SK-N-DZ (cell line): ENCODE measurements at regions not wholly inside any gene's neighbourhood (a gene's known extent, or its start where the extent isn't known, plus 50 kb on each side); places are given as distances from the start of the nearest gene placed in this dataset.

Source experiments
- DNase-seq: peaks from one replicate; pipeline ENCODE4 v3.0.0-alpha.2; 2015; ENCODE audit warnings: low spot score

- DNase-seq, result peak; percentile 16
Observed at GRCh38 chr13:67736646-67737420, 506.7 kb upstream of the PCDH9 start.

GRCh38 chr13:67735651-67736050, 505.5 kb upstream of the PCDH9 start:
- no peak for DNase-seq

GRCh38 chr13:67726979-67727378, 496.8 kb upstream of the PCDH9 start:
- no peak for DNase-seq

DNA sequence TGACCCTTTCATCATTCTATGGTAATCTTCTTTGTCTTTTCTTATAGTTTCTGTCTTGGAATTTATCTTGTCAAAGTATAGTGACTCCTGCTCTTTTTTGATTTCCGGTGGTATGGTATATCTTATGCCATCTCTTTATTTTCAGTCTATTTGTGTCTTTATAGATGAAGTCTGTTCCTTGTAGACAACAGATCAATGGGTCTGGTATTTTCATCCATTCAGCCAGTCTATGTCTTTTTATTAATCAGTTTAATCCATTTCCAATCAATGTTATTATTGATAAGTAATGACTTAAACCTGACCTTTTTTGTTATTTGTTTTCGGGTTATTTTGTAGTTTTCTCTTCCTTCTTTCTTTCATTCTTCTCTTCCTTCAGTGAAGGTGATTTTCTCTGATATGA, 495.9 kb upstream of the PCDH9 start:
- DNase-seq, result no peak

DNA sequence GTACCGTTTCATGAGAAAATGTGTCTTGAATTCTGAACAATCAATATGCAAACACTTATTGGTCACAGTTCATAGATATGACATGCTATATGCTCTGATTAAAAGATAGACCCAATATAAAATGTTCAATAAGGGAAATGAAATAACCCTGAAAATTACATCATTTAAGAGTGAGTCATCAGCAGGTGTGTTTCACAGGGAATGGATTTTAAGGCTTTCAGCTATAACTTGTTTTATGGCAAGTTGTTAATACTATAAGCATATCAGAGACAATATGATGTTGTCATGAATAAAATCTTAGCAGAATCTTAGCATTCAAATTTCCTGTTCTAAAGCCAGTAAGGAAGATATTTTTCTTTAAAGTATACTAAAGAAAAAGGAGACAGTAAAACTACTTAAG, 483.4 kb upstream of the PCDH9 start:
- DNase-seq, result no peak

DNA sequence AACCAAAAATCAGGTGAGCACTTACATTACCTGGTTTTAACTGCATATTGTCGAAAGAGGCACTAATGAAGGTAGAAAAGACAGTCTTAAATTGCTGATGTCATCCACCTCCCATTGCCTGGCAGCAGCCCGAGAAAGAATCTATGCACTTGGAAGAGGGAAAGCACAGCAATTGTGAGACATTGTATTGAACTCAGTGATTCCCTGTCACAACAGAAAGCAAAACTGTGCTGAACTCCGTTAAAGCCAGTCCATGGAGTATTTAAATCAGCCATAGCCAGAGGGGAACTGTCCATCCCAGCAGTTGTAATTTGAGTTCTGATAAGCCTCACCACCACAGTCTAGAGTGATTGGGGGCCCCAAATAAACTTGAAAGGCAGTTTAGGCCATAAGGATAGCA, 466.6 kb upstream of the PCDH9 start:
- no peak for DNase-seq

DNA sequence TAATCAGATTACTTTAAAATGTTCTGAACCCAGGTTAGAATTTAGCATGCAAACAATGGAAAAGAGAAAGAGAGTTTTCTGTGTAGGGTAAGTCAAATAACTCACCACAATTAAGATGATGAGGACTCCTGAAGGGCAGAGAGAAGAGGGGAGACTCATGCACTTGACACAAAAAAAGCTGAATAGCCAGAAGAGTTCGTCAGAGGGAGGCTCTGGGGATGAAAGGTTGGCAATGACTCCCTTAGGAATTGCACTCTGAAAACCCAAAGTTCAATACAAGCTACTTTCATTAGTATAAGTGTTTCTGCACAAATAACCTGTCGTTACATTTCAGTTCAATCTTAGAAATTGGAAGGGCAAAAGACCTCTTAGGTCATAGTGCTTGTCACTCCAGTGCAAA, 434.4 kb upstream of the PCDH9 start:
- DNase-seq, result no peak

GRCh38 chr13:67662997-67663396, 432.9 kb upstream of the PCDH9 start:
- DNase-seq, result no peak

- no peak for DNase-seq
Observed at GRCh38 chr13:67652887-67653286, 422.8 kb upstream of the PCDH9 start.

DNA sequence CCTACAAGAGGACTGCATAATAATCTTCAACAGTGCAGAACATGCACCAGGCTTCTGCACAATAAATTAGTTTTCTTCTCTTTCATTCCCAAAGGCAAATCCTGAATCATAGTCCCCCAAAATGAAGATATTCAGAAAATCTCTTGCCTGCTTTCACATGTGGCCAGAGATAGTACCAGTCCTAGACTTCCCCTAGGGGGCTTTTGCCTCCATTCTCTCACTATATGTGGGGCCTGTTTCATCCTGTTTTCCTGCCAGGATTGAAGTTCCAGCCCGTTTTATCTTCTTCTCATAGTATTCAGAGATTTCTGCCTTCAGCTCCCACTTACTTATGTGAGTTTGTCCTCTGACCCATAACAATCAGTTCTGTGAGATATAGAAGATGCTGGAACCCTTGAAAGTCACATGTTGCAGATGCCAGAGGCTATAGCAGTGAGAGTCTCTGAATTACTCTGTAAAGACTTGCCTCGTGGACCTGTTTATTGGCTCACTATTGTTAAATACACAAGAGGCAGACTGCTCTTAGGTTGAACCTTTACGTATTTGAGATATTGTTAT, 421.9 kb upstream of the PCDH9 start:
- no peak for DNase-seq

DNA sequence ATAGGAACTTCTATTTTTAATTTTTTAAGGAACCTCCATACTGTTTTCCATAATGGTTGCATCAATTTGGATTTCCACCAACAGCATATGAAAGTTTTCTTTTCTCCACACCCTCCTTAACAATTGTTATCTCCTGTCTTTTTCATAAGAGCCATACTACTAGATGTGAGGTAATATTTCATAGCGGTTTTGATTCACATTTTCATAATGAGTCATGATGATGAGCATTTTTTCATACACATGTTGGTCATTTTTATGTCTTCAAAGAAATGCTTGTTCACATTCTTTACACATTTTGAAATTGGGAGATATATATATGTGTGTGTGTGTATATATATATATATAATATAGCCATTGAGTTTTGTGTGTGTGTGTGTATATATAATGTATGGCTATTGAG, 420.3 kb upstream of the PCDH9 start:
- no peak for DNase-seq

DNA sequence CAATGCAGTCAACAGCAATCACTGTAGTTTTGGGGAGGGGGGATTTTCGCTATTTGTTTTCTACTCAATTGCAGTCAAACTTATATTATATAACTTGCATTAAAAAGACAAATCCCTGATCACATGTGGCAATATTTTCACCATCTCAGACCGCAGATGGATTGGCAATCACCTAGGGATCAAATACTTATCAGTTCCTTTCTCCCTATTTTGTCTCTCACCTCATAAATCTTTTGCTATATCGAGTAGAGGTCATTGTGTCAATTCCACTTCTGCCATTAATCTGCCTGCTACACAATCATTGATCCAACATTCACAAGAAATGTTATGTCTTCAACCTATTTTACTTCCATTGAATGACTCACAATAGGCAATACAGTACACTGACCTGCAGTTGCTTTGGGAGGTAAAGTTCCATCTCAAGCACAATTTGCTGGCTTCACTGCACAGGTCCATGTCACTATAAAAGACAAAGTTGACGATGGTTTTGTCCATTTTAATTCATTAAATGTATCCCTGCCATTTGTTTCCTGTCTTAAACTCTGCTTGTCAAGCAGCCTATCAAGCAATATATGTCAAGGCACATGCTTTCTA, 415.8 kb upstream of the PCDH9 start:
- DNase-seq, result no peak

- DNase-seq, result no peak
Observed at GRCh38 chr13:67643516-67644055, 413.4 kb upstream of the PCDH9 start.

DNA sequence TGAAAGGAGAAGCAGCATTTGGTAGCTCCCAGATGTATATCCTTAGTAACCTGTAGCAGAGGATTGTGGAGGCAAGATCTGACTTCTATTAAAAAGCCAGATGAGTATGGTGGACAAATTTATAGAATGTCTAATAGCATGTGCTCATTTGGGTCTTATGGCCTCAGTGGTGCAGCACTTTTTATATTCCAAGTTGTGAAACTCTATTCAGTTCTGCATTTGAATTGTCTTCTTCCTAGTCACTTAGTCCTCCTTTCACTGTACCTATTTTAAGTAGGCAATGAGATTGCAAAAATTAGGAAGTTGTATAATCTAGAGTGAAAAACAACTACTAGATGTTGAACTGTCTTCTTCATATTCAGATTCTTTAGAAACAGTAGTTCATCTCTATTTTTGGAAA, 412.5 kb upstream of the PCDH9 start:
- no peak for DNase-seq

DNA sequence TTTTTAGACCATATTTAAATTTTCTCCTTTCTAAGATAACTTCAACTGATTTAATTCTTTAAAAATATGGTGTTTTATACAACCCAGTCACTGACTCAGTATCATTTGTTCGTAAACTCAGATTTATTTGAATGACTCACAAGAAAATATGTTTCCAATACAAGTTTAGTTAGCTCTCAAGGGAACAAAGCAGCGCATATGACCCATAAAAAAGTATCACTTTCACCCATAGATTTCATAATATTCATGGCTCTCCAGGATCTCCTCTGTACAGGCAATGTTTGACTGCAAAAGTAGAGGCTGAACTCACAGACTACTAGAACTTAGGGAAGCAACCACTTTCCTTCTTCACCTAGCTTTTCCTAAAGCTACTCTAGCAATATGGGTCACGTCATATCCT, 405.6 kb upstream of the PCDH9 start:
- DNase-seq, result no peak

GRCh38 chr13:67632590-67632989, 402.5 kb upstream of the PCDH9 start:
- no peak for DNase-seq

DNA sequence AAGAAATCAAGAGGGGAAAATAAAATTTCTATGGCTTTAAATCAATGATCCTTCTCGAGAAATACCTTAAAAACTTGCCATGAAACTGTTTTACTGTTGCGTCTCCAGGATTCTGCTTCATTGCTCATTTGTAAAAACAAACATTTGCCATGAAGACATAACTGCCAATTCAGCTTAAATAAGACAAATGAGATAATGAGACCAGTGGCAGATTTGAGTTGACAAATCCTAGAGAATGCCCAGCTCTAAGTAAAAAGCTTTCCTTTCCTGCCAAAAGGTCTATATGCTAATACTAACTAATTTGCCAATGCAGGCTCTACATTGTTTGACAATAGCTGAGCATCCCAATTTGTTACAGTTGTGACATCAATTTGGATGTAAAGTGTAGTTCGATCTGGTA, 400.5 kb upstream of the PCDH9 start:
- no peak for DNase-seq

- DNase-seq, result no peak
Observed at GRCh38 chr13:67623630-67624029, 393.5 kb upstream of the PCDH9 start.

GRCh38 chr13:67620665-67621064, 390.5 kb upstream of the PCDH9 start:
- no peak for DNase-seq

DNA sequence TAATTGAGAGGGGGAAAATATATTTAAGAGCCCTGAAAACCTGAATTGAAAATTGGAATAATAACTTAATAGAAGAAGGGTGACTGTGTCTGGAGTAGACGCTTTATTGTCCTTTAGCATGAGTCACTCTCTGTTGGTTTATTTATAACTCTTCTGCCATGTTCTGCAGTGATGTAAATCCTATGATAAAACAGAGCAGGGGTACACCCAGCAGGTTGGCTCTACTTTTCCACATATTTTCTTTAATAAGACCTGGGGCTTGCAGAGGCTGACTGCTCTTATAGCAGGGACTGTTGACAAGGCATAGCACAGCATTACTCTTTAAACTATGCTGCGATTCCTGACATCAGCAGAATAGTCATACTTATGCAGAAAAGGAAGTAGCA, 389.9 kb upstream of the PCDH9 start:
- no peak for DNase-seq

GRCh38 chr13:67619351-67619994, 389.3 kb upstream of the PCDH9 start:
- no peak for DNase-seq

DNA sequence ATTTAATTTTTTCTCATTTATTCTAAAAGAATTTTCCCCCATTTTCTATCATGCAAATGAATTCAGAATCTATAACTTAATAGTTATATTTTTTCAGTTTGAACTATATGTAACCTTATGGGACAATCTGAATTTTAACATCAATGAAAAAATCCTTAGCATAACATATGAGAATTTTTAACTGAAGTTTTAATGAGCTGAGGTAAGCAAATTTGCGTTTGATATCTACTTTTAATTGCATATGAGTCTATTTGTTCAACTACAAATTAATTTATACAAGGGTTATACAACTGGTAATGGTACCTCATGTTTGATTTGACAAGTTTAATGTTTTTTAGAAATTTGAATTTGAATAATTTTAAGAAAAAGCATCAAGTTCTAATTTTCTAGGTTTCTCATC, 384.4 kb upstream of the PCDH9 start:
- no peak for DNase-seq

- DNase-seq, result no peak
Observed at GRCh38 chr13:67614013-67614412, 383.9 kb upstream of the PCDH9 start.
